ENCODE measurements at regions not wholly inside any gene's neighbourhood (a gene's known extent, or its start where the extent isn't known, plus 50 kb on each side); places are given as distances from the start of the nearest gene placed in this dataset.
"Not testable (repeated sequence)": the region's sequence is repeated elsewhere in the genome, so short reads cannot be mapped to it uniquely, and the experiment has no call there.

DNA sequence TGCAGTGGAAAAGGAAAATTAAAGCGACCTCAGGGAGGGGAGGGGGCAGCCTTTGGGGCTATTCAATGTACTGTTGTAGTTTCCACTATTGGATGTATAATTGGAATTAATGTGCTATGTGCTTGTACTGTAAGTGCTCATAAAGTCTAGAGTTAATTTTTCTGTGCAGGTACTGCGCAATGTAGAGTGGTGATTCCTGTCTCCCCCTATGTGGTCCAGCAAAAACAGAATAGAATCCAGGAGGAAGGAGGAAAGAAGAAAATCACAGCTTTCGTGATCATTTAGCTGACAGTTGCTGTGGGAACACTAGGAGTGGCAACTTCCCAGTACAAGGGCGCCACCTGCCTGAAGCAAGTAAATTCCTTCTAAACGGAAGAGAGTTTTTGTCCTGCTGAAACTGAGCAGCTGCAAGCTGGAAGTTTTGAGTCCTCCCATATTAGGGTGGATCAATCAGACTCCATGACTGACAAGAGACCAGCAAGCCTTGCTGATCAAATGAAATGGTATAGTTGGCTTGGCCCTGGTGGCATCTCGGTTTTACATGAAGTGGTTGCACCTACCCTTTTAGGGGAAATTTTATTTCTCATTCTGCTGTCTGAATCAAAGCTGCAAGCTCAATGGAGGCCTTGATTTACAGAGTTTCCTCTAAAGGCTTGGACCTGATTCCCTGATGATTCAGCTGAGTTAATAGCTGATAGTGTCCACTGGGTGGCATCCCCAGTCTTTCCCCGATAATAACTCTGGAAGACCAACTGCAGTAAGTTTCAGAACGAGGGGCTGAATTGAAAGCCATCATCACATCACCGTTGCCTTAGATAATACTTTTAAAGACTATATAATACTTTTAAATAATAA is 299.8 kb downstream of the HGF start:
- Mint-ChIP-seq H3K9me3 (no peaks in the 10 kb centered on the region), H3K4me1 (ENCODE audit: low read depth) (no peaks in the 10 kb centered on the region), H3K27me3 (ENCODE audit: low read depth) (no peaks in the 10 kb centered on the region), H3K27ac (no peak overlapping the region), H3K36me3 (ENCODE audit: low read depth) (no peaks in the 10 kb centered on the region), H3K4me3 (no peak overlapping the region)
- no peak for DNase-seq (ENCODE audit: low spot score)

DNA sequence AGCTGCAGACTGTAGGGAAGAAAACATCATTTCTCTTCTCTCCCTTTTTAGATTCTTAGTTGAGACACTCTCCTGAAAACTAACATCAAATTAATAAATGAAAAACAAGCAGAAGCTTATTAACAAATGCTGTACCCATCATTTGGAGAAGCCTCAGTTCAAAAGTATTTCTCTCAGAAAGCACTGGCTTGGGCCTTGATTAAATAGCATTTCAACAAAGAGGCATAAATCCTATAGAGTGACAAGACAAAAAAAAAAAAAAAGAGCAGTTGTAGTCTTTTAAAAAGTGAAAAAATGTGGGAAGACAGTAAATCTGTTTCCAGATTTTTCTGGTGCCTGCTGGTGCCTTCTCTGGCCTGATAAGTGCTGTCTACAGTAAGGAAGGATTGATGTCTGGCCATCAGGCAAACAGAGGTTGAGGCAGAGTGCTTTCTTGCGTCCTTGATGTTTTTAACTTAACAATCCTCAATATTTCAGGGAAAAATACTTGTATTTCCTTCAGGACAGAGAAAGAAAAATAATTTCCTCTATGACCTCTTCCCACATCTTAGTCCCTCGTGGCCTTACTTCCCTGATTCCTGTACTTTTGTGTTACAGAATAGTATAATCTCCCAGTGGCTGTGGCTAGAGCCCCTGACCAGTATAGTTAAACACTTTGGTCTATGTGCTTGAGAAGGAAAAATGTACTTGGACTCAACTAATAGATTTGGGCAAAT is 300.5 kb downstream of the HGF start:
- Mint-ChIP-seq H3K9me3 (no peaks in the 10 kb centered on the region), H3K27ac (no peak overlapping the region)
- DNase-seq (ENCODE audit: low spot score), result no peak

DNA sequence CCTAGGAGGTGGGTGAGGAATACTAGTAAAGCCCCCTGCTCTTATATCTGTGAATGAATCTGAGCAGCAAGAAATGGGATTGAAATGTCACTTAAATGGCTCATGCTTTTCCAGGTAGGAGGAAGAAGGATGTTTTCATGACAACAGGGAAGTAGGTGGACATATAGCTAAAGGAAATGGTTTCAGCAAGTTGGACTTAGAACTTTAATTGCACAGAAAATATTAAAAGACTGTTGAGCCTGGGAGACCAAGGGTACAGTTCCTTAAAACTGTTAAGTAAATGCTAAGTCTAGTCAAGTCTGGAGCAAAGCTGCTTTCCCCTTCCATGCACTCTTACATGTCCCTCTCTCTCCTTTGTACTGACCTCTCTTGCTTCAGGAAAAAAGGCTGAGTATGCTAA is 301.3 kb downstream of the HGF start:
- no peak for DNase-seq (ENCODE audit: low spot score)
- Mint-ChIP-seq H3K27me3 (ENCODE audit: low read depth) (no peaks in the 10 kb centered on the region), H3K9me3 (no peaks in the 10 kb centered on the region), H3K36me3 (ENCODE audit: low read depth) (no peaks in the 10 kb centered on the region), H3K4me1 (ENCODE audit: low read depth) (no peaks in the 10 kb centered on the region), H3K27ac (no peak overlapping the region), H3K4me3 (no peak overlapping the region)

More for the DNA sequence above, 300.5 kb downstream of the HGF start:
- no peak overlapping the region for H3K4me3 Mint-ChIP-seq
- no peaks in the 10 kb centered on the region for H3K27me3 Mint-ChIP-seq (ENCODE audit: low read depth)
- no peaks in the 10 kb centered on the region for H3K4me1 Mint-ChIP-seq (ENCODE audit: low read depth)
- H3K36me3 Mint-ChIP-seq (ENCODE audit: low read depth), result no peaks in the 10 kb centered on the region

DNA sequence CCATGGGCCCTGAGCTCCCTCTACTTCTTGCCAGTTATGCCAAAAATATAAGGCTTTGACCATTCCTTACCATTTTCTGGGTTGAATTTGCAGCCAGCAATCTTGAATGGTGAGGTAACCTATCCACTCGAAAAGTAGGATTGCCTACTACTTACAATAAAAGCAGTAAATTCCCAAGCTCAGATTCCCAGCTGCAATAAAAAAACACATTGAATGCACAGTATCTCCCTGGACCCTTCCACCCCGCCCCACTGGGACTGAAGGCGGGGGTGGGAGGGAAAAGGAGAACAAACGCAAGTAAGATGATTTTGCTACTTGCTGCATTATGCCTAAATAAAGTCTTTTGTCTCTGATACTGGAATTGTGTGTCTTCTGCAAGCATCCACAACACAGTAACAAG is 301.9 kb downstream of the HGF start:
- Mint-ChIP-seq H3K36me3 (ENCODE audit: low read depth) (no peaks in the 10 kb centered on the region), H3K27ac (no peak overlapping the region), H3K27me3 (ENCODE audit: low read depth) (no peaks in the 10 kb centered on the region), H3K4me1 (ENCODE audit: low read depth) (no peaks in the 10 kb centered on the region), H3K4me3 (no peak overlapping the region), H3K9me3 (no peaks in the 10 kb centered on the region)
- DNase-seq (ENCODE audit: low spot score), result no peak

- no peaks in the 10 kb centered on the region for H3K9me3 Mint-ChIP-seq
- DNase-seq (ENCODE audit: low spot score), result no peak
Measured at GRCh38 chr7:81462672-81463071, 307.2 kb downstream of the HGF start.

GRCh38 chr7:81460250-81461045 is 309.4 kb downstream of the HGF start:
- Mint-ChIP-seq H3K27me3 (ENCODE audit: low read depth) (no peaks in the 10 kb centered on the region), H3K4me1 (ENCODE audit: low read depth) (no peaks in the 10 kb centered on the region), H3K4me3 (no peak overlapping the region), H3K27ac (no peak overlapping the region), H3K9me3 (no peaks in the 10 kb centered on the region), H3K36me3 (ENCODE audit: low read depth) (no peaks in the 10 kb centered on the region)
- no peak for DNase-seq (ENCODE audit: low spot score)

More at GRCh38 chr7:81462672-81463071, 307.2 kb downstream of the HGF start:
- H3K4me1 Mint-ChIP-seq (ENCODE audit: low read depth), result no peaks in the 10 kb centered on the region
- H3K36me3 Mint-ChIP-seq (ENCODE audit: low read depth), result no peaks in the 10 kb centered on the region
- no peaks in the 10 kb centered on the region for H3K27me3 Mint-ChIP-seq (ENCODE audit: low read depth)
- H3K4me3 Mint-ChIP-seq, result no peak overlapping the region
- no peak overlapping the region for H3K27ac Mint-ChIP-seq

DNA sequence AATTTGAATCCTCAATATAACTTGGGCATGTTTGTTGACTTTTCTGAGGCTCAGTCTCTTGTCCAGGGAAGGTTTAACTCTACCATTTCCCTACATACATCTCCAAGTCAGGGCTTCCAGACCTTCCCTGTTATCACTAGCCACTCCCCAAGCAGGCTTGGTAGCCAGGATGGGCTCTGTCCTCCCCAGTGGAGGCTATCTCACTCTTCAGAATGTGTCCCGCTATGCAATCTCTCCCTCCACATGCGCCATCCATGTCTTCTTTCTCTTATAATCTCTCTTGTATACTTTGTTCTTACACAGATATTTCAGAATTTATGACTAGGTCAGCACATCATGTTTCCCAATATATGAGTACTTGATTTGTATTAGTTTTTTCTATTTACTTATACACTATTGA is 310.4 kb downstream of the HGF start:
- no peaks in the 10 kb centered on the region for H3K36me3 Mint-ChIP-seq (ENCODE audit: low read depth)
- H3K4me3 Mint-ChIP-seq, result no peak overlapping the region
- no peak overlapping the region for H3K27ac Mint-ChIP-seq
- no peaks in the 10 kb centered on the region for H3K27me3 Mint-ChIP-seq (ENCODE audit: low read depth)
- H3K4me1 Mint-ChIP-seq (ENCODE audit: low read depth), result no peaks in the 10 kb centered on the region
- DNase-seq (ENCODE audit: low spot score), result no peak
- H3K9me3 Mint-ChIP-seq, result no peaks in the 10 kb centered on the region

GRCh38 chr7:81457852-81458522 is 311.9 kb downstream of the HGF start:
- Mint-ChIP-seq H3K27ac (no peak overlapping the region), H3K36me3 (ENCODE audit: low read depth) (no peaks in the 10 kb centered on the region), H3K27me3 (ENCODE audit: low read depth) (no peaks in the 10 kb centered on the region), H3K4me1 (ENCODE audit: low read depth) (no peaks in the 10 kb centered on the region), H3K4me3 (no peak overlapping the region), H3K9me3 (no peaks in the 10 kb centered on the region)
- DNase-seq (ENCODE audit: low spot score), result no peak

DNA sequence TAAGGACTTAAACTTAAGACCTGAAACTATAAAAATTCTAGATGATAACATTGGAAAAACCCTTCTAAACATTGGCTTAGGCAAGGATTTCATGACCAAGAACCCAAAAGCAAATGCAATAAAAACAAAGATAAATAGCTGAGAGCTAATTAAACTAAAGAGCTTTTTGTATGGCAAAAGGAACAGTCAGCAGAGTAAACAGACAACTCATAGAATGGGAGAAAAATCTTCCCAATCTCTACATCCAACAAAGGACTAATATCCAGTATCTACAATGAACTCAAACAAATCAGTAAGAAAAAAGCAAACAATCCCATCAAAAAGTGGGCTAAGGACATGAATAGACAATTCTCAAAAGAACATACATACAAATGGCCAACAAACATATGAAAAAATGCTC is 316.1 kb downstream of the HGF start:
- H3K27me3 Mint-ChIP-seq (ENCODE audit: low read depth); H3K27ac Mint-ChIP-seq; H3K36me3 Mint-ChIP-seq (ENCODE audit: low read depth); H3K4me1 Mint-ChIP-seq (ENCODE audit: low read depth); H3K9me3 Mint-ChIP-seq; DNase-seq (ENCODE audit: low spot score); H3K4me3 Mint-ChIP-seq: not testable (repeated sequence)

DNA sequence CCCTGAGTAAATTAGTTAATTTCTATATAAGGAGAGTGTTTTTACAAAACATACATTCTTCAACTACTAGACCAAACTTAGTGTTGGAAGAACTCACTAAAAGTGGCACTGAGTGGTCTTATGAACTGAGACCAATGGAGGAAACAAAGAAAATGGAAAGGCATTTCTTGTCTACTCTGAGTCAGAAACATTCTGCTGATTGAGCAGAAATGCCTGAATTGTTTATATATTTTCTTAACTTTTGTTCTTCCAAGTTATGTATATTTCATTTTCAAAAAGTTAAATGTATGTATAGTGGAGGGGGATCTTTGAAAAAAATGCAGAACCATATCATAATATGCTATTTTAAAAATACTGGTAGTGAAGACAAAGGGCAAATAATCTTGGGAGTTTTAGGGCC is 320.7 kb downstream of the HGF start:
- Mint-ChIP-seq H3K4me1 (ENCODE audit: low read depth) (no peaks in the 10 kb centered on the region), H3K27me3 (ENCODE audit: low read depth) (no peaks in the 10 kb centered on the region), H3K27ac (no peak overlapping the region), H3K36me3 (ENCODE audit: low read depth) (no peaks in the 10 kb centered on the region), H3K4me3 (no peak overlapping the region), H3K9me3 (no peaks in the 10 kb centered on the region)
- no peak for DNase-seq (ENCODE audit: low spot score)

- DNase-seq (ENCODE audit: low spot score), result no peak
- H3K9me3 Mint-ChIP-seq, result no peaks in the 10 kb centered on the region
- H3K4me1 Mint-ChIP-seq (ENCODE audit: low read depth), result no peaks in the 10 kb centered on the region
- no peaks in the 10 kb centered on the region for H3K36me3 Mint-ChIP-seq (ENCODE audit: low read depth)
- H3K27ac Mint-ChIP-seq, result no peak overlapping the region
- H3K4me3 Mint-ChIP-seq, result no peak overlapping the region
- no peaks in the 10 kb centered on the region for H3K27me3 Mint-ChIP-seq (ENCODE audit: low read depth)
Measured at GRCh38 chr7:81447351-81447952, 322.4 kb downstream of the HGF start.

GRCh38 chr7:81446212-81446611 is 323.6 kb downstream of the HGF start:
- DNase-seq (ENCODE audit: low spot score), result no peak
- H3K9me3 Mint-ChIP-seq, result no peaks in the 10 kb centered on the region
- H3K4me1 Mint-ChIP-seq (ENCODE audit: low read depth), result no peaks in the 10 kb centered on the region
- H3K4me3 Mint-ChIP-seq, result no peak overlapping the region
- no peaks in the 10 kb centered on the region for H3K27me3 Mint-ChIP-seq (ENCODE audit: low read depth)
- H3K27ac Mint-ChIP-seq, result no peak overlapping the region
- H3K36me3 Mint-ChIP-seq (ENCODE audit: low read depth), result no peaks in the 10 kb centered on the region

DNA sequence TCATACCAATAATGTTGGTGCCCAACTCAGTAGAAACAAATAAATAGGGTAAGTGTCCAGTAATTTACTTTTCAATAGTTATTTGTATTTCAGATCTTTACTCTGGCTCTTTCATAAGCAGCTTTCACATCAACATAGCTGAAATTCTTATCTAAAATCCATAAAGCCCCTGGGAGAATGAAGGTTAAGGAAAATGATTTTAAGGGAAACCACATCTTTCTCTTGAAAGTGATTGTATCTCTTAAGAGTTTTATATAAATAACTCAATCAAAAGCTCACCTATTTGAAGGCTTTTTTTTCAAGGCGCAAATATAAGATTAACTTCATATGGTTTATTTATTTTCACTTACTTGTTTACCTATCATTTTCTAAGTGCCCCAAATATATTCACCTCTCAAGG is 324.4 kb downstream of the HGF start:
- Mint-ChIP-seq H3K9me3 (no peaks in the 10 kb centered on the region), H3K36me3 (ENCODE audit: low read depth) (no peaks in the 10 kb centered on the region), H3K27ac (no peak overlapping the region), H3K27me3 (ENCODE audit: low read depth) (no peaks in the 10 kb centered on the region), H3K4me1 (ENCODE audit: low read depth) (no peaks in the 10 kb centered on the region), H3K4me3 (no peak overlapping the region)
- no peak for DNase-seq (ENCODE audit: low spot score)

Data from T-helper 2 cell treated with Interferon-gamma antibody and Interleukin-4, amounts not matched to agents 5 μg/mL and 100 μg/mL, for 36 hours (primary cell).